IPS-11a (cell line): ENCODE measurements at regions not wholly inside any gene's neighbourhood (a gene's known extent, or its start where the extent isn't known, plus 50 kb on each side); places are given as distances from the start of the nearest gene placed in this dataset.

Source experiments
- H3K4me3 ChIP-seq: one replicate; pipeline ENCODE4 v1.5.1; 2013; ENCODE audit warnings: low read depth, low read length, control low read depth

GRCh38 chr5:89123581-89123980 is 240.6 kb upstream of the MEF2C start:
- H3K4me3 ChIP-seq, result no peak overlapping the region

GRCh38 chr5:89120719-89121118 is 237.7 kb upstream of the MEF2C start:
- no peak overlapping the region for H3K4me3 ChIP-seq

DNA sequence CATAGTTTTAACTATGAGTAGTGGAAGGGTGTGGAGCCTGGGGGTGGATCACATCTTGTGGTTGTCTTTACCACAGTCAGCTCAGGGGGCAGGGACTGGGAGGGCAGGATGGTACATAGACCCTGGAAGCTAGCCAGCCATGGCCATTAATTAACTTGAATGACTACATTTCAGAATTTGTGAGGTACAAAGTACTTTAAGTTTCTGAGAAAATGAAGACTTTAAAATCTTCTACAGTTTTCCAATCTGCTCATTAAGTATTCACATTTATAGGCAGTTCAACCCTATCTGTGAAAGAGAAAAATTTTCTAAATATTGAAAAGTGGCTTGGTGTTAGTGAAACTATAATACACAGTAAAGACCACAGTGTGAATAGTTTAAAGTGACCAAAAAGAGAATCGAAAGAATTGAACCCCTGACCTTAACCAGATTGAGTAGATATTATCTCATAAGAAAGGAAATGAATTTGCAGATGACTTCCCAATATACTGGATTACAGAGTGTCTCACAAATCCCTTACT is 234.2 kb upstream of the MEF2C start:
- no peak overlapping the region for H3K4me3 ChIP-seq

DNA sequence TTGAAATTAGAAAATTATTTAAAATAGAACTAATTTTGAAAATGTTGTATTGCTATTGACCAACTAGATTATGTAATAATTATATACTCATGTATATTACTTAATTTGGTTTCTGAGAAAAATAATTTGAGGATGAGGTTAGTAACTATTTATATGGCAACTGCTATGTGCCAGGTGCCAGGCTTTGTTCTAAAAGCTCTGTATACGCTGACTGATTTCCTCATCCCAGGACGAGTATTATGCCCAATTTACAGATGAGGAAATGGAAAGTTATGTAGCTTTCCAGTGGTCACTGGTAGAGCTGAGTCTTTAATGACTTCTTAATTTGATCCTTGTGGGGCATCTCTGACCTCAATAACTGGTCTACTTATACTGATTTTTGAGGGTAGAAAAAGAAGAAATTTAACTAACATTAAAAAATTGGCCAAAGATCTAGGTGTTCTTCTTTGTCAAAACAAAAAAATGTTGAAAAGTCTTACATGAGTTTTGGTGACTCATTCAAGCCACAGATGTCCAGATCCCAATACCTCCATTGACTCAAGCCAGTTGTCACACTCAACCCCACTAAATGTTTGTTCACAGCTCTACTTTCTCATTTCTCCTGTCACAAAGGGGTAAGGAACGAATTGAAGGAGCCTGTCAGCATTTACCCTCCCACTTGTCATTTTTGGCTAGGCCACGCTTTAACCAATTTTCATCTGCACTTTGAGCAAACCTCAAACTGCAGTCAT is 228.1 kb upstream of the MEF2C start:
- H3K4me3 ChIP-seq, result no peak overlapping the region

DNA sequence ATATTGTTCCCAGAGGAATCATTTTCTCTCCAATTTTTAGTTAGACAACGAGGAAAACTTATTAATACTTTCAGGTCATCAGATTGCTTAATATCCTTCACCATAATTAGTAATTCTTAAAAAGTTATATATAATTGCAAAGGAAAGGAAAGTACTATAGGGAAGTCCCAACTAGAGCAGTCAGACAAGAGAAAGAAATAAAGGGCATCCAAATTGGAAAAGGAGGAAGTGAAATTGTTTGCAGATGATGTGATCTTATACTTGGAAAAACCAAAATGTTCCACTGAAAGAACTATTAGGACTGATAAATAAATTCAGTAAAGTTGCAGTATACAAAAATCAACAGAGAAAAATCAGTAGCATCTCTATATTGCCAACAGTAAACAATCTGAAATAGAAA is 223.5 kb upstream of the MEF2C start:
- no peak overlapping the region for H3K4me3 ChIP-seq

DNA sequence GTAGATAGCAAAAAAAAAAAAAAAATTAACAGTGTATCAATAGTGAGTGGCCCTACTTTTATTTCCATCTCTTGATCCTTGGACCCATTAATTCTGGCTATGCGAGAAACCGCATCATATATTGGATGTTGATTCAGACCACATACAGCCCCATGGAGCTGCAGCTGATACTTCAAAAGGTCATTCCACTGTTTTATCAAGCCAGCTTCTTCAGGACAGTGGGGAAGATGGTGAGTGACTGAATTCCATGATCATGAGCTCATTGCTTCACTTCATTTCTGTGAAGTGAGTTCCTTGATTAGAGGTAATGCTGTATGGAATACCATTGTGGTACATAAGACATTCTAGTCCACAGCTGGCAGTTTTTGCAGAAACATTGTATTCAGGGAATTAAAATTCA is 222.9 kb upstream of the MEF2C start:
- H3K4me3 ChIP-seq, result no peak overlapping the region

DNA sequence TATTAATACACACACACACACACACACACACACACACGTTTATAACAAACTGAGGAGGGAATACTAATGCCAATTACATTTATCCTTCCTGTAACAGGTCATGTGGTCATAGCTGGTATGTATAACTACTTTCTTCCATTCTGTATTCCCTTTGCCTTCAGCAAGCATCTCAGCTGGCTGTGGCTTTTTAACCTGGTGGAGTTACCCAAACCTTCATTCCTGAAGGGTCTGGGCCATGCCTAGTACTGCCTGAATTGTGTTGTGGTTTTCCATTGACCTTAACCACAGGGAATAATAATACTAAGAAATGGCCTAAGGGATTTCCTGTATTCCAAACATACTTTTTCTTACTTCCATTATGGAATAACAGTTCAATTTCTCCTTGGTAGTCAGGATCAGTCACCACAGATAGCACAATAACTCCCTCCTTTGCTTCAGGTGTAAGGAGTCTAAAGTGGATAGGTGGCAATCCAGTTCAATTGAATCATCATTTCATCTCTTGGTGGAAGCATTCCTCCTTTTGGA is 222.2 kb upstream of the MEF2C start:
- no peak overlapping the region for H3K4me3 ChIP-seq

GRCh38 chr5:89098199-89098756 is 215.3 kb upstream of the MEF2C start:
- H3K4me3 ChIP-seq, result no peak overlapping the region

DNA sequence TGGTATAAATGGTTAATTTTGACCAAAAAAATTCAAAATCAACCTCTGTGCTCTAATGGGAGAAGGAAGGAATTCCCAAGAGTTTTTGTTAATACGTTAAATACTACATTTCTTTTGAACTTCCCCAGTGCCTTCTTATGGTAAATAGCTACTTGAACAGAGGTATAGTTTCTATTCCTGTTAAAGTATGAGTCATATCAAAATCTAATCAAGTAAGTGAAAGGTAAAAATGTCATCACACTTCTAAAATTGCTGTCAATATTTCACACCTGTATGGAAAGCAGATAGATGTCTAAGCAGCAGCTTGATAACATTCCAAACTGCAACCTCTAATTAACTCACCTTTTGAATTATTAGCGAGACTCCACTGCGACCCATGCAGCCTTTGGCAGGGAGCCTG is 214.1 kb upstream of the MEF2C start:
- H3K4me3 ChIP-seq, result no peak overlapping the region

- H3K4me3 ChIP-seq, result no peak overlapping the region
These were observed 212.4 kb upstream of the MEF2C start for GRCh38 chr5:89095341-89095740.

DNA sequence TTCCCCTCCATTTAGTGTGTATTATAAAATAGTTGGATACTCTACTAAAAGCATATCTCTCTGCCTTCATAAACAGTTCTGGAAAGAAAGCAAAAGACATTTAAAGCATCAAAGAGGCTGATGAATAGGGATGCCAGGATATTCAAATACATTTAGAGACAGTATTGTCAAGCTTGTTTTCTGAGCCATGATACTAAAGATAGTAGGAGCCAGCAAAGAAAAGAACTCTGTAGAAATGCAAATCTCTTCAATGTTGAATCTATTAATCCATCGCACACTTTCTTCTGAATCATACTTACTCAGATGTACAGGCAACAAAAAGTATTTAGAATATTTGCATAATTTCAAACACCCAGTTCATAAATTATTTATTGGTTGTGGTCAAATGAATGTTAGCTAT is 207.1 kb upstream of the MEF2C start:
- no peak overlapping the region for H3K4me3 ChIP-seq

DNA sequence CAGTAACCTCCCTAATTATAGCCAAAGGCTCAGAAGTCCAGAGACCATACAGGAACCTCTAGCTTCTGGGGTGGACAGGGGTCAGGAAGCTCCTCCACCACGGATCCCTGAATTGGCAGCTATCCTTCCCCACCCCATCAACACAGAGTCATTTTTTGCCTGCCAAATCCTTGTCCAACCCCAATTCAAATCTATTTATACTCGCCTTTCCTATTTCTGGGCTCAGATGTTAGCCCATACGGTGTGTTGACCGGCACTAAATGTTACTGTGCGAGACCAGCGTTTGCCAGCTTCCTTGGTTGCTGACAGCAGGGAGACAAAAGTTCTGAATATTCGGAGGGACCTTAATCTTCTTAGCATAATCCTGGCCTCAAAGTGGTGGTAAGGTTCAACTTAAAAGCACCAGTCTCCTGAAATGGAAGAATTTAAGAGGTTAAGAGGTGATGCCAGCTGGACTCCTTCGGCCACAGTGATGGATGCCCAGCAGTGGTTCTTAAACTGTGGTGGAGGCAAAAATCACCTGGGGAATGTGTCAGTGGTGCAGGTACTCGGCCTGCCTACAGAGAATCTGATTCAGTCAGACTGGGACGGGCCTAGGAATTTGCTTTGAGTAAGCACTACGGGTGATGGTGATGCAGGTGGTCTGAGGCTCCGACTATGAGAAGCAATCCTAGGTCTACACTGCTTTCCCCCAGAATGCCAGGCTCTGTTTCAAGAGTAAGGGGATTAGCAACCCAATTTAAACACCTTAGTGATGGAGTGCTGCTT is 204.8 kb upstream of the MEF2C start:
- H3K4me3 ChIP-seq, result no peak overlapping the region

DNA sequence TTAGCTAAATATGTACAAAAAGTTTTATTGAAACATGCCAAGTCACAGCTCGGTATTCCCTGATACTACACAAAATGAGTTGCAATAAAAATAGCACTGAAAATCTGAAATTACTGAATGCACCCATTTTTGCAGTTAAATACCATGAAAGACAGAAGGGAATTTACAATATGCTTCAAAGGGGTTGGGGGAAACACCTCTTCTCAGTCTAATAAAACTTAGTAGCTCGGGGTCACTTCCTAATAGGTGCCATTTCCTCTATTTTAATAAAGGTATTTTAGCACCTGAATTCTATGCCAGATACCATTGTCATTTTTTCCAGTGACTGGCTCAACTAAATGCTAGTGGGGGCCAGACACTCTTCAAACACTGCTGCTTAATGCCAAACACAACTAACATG is 204.1 kb upstream of the MEF2C start:
- H3K4me3 ChIP-seq, result no peak overlapping the region

- H3K4me3 ChIP-seq, result no peak overlapping the region
These were observed 203.6 kb upstream of the MEF2C start for GRCh38 chr5:89086390-89087086.

- no peak overlapping the region for H3K4me3 ChIP-seq
These were observed 200.8 kb upstream of the MEF2C start for GRCh38 chr5:89083791-89084190.

- H3K4me3 ChIP-seq, result no peak overlapping the region
These were observed 198.4 kb upstream of the MEF2C start for GRCh38 chr5:89081360-89081759.

DNA sequence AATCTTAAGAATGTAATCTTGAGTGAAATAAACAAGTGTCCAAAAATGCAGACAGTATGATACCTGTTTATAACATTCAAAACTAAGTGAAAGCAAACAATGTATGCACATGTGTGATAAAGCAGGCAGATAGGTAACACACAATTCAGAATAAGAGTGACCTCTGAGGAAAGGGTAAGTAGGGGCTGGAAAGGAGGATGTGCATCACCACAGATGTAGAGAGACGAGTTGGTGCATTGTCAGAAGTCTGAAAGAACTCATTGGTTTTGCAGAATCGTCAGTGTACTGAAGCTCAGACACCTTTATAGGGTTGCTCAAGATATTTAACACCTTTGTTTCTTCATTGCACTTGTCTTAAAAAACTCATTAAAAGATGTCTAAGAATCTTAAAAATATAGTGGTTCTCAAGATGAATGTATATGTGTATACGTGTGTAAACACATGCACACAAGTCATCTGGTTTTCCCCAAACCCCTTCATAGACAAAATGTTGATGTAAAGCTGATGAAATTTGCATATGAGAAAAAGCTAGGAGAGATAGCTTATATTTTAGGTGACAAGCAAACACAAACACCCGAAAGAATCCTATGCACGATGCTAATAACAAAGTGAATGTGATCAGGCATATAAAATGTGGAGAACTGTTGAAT is 197.6 kb upstream of the MEF2C start:
- H3K4me3 ChIP-seq, result no peak overlapping the region

GRCh38 chr5:89072842-89073672 is 190.1 kb upstream of the MEF2C start:
- no peak overlapping the region for H3K4me3 ChIP-seq

DNA sequence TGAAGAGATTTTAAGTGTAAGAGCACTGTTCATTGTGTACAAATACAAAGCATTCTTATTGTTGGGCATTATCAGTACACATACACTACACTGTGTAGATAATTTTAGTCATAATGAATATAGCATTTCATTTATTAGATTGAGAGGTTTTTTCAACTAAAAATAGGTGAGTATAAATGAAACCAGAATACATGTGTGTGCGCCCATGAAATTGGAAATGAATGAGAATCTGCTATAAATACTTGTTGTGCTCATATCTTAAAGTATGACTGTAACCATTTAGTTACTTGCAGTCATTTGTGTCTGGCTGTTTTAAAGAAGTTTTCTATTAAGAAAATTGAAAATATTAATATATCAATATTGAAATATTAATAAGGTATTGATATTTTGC is 189.0 kb upstream of the MEF2C start:
- H3K4me3 ChIP-seq, result no peak overlapping the region
